ENCODE measurements at regions not wholly inside any gene's neighbourhood (a gene's known extent, or its start where the extent isn't known, plus 50 kb on each side); places are given as distances from the start of the nearest gene placed in this dataset.
A peak's percentile ranks its signal among the peaks of the same experiment; 100 is the strongest.

GRCh38 chr11:131217313-131218310 lies 152.8 kb upstream of the NTM start (continued):
- peak; percentile 75; the same call in 1 of the 2 replicates for TF ChIP-seq SMC3 (IDR thresholded peaks at IDR 0.05; ENCODE audit: borderline replicate concordance, low read length)
- TF ChIP-seq RAD21 (IDR thresholded peaks at IDR 0.05; ENCODE audit: insufficient read depth, low read depth, low read length) = peak; percentile 74
- TF ChIP-seq HDAC6 (IDR thresholded peaks at IDR 0.05; ENCODE audit: unreplicated experiment) = no peak

GRCh38 chr11:131218542-131218941 lies 151.9 kb upstream of the NTM start:
- H3K36me3 ChIP-seq (ENCODE audit: control insufficient read depth in 2 of 2, insufficient read depth in 2 of 2, low read length in 1 of 2) = no peaks in the 10 kb centered on the region
- RAD21 ChIA-PET (ENCODE audit: unreplicated experiment) = interaction anchor here (1.8 kb wide), 1 partner anchor 154 kb away, joined by 10 read pairs; no protein-coding TSS in a partner anchor
- SMC1A ChIA-PET (ENCODE audit: uncharacterized antibody, unreplicated experiment) = interaction anchor here (1.8 to 3.4 kb wide), 2 partner anchors 154 to 157 kb away, joined by 10 to 47 read pairs; no protein-coding TSS in a partner anchor
- H4K20me1 ChIP-seq (ENCODE audit: control insufficient read depth, insufficient read depth) = no peaks in the 10 kb centered on the region
- CTCF ChIA-PET = interaction anchor here (4.7 kb wide), 1 partner anchor 154 kb away, joined by 68 read pairs; no protein-coding TSS in a partner anchor
- BruUV-seq (replicated peaks) = no TSS peak
- no peak overlapping the region for H2AFZ ChIP-seq (ENCODE audit: control insufficient read depth, low read depth, low read length)
- H3K9me3 ChIP-seq (replicated peaks; ENCODE audit: control insufficient read depth, insufficient read depth, low read length) = no peaks in the 10 kb centered on the region
- 0% methylated on average over 1 of the region's 1 CpG for WGBS (ENCODE audit: insufficient coverage, insufficient replicate concordance, low lambda C conversion rate, missing lambda C conversion rate)
- H3K4me1 ChIP-seq (ENCODE audit: control insufficient read depth, insufficient read depth, low read length) = no peaks in the 10 kb centered on the region
- H3K27me3 ChIP-seq (replicated peaks in 1 of 2; ENCODE audit: control insufficient read depth in 2 of 2, insufficient read depth in 2 of 2, low read length in 1 of 2) = peaks cover 0 to 1% of the 10 kb centered on the region in 2 experiments; a peak in 2 of 4 replicates
- no peaks in the 10 kb centered on the region for H3K79me2 ChIP-seq (ENCODE audit: control insufficient read depth, insufficient read depth, low read length)
- in situ Hi-C loops (cut with MboI) = no loop called here
- TF ChIP-seq JUND (IDR thresholded peaks at IDR 0.05; ENCODE audit: low read depth, low read length) = no peak
- no peak overlapping the region for H3K9ac ChIP-seq (ENCODE audit: control insufficient read depth, insufficient read depth, low read length)
- H3K4me2 ChIP-seq (ENCODE audit: control insufficient read depth, insufficient read depth) = no peak overlapping the region
- DNase-seq (ENCODE audit: low read depth, low spot score) (no peak), FAIRE-seq (no peak), ATAC-seq (no peak)
- H3K4me3 ChIP-seq = no peak overlapping the region
- POLR2A ChIA-PET = no interaction called here
- H3K27ac ChIP-seq (ENCODE audit: control insufficient read depth, insufficient read depth) = no peak overlapping the region
- intact Hi-C loops (cut with micrococcal nuclease; ENCODE audit: unreplicated experiment) = no loop called here

Data from GM12878 (cell line).